A673 (cell line): ENCODE measurements at regions not wholly inside any gene's neighbourhood (a gene's known extent, or its start where the extent isn't known, plus 50 kb on each side); places are given as distances from the start of the nearest gene placed in this dataset.
"Not testable (repeated sequence)": the region's sequence is repeated elsewhere in the genome, so short reads cannot be mapped to it uniquely, and the experiment has no call there.

ENCODE experiments used
- EZH2 ChIP-seq: fragments of 200-600 bp; sonication (generic); IDR thresholded peaks from 2 replicates; pipeline ENCODE4 v1.6.1; 2017; ENCODE audit warnings: borderline replicate concordance, low read depth, mild to moderate bottlenecking, mixed read lengths, antibody characterized with exemption, low read length; ENCODE audit not compliant: poor library complexity, severe bottlenecking
- TF ChIP-seq, protein P1 (sequence below): fragments of 300-800, 200-600 bp; sonication (generic); conservative IDR thresholded peaks from 2 replicates; pipeline ENCODE4 v1.5.1; 2017; ENCODE audit warnings: low read depth, mild to moderate bottlenecking, antibody characterized with exemption, low read length, moderate library complexity, mixed read lengths

DNA sequence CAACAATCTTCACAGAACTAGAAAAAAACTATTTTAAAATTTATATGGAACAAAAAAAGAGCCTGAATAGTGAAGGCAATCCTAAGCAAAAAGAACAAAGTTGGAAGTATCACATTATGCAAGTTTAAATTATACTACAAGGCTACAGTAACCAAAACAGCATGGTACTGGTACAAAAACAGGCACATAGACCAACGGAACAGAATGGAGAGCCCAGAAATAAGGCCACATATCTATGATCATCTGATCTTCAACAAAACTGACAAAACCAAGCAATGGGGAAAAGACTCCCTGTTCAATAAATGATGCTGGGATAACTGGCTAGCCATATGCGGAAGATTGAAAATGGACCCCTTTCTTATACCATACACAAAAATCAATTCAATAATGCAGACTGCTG, 74.4 kb upstream of the RTN4 start:
- TF ChIP-seq, protein P1, sequence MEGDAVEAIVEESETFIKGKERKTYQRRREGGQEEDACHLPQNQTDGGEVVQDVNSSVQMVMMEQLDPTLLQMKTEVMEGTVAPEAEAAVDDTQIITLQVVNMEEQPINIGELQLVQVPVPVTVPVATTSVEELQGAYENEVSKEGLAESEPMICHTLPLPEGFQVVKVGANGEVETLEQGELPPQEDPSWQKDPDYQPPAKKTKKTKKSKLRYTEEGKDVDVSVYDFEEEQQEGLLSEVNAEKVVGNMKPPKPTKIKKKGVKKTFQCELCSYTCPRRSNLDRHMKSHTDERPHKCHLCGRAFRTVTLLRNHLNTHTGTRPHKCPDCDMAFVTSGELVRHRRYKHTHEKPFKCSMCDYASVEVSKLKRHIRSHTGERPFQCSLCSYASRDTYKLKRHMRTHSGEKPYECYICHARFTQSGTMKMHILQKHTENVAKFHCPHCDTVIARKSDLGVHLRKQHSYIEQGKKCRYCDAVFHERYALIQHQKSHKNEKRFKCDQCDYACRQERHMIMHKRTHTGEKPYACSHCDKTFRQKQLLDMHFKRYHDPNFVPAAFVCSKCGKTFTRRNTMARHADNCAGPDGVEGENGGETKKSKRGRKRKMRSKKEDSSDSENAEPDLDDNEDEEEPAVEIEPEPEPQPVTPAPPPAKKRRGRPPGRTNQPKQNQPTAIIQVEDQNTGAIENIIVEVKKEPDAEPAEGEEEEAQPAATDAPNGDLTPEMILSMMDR, result not testable (repeated sequence)
- TF ChIP-seq EZH2, result not testable (repeated sequence)
